K562 (cell line): ENCODE measurements at regions not wholly inside any gene's neighbourhood (a gene's known extent, or its start where the extent isn't known, plus 50 kb on each side); places are given as distances from the start of the nearest gene placed in this dataset.

Experiments used
- ATAC-seq: fragments of 200-7000 bp; cut with Tn5 transposase; 3 replicates; pipeline ENCODE4 v1.9.1; 2020; ENCODE audit warnings: moderate library complexity
- BruUV-seq: library from RNA; stranded (reverse); fragments of 400-500 nt; replicated peaks from 2 replicates; lab custom pipeline; 2021; lab: Mats Ljungman, UMichigan
- CTCF ChIA-PET: fragments of 300-600 bp; formaldehyde crosslinking; extraction: SDS; loops from one replicate; lab custom pipeline; 2021; ENCODE audit warnings: low intra/inter-chr PET ratio; lab: Yijun Ruan, JAX
- POLR2A ChIA-PET: fragments of 300-600, 350-650 bp; sonication (Branson Sonifier 250); formaldehyde crosslinking; extraction: SDS; loops from one replicate; lab custom pipeline; 2021; ENCODE audit warnings: antibody characterized with exemption, inconsistent platforms; lab: Yijun Ruan, JAX
- DNase-seq, 4 experiments: peaks; one replicate each; pipeline versions ENCODE4 v3.0.0 to v3.0.0-alpha.2; 2011 to 2018; ENCODE audit warnings: low spot score in 3 of 4, mixed read lengths in 3 of 4; ENCODE audit errors: extremely low read depth in 1 of 4
- FAIRE-seq: peaks from 2 replicates; lab custom pipeline; 2011; peaks lifted over from hg19 to GRCh38; lab: Jason Lieb, UNC
- H2AFZ ChIP-seq: 2 replicates; pipeline ENCODE4 v1.6.0; 2011; ENCODE audit warnings: low read depth, low read length, control low read depth, inconsistent platforms
- H3K27ac ChIP-seq: fragments of 200-600 bp; 3 replicates; pipeline ENCODE4 v1.8.0; 2011; ENCODE audit warnings: low read depth, mild to moderate bottlenecking, control low read depth, inconsistent platforms, low read length, moderate library complexity, mixed read lengths; ENCODE audit errors: extremely low read depth
- H3K27me3 ChIP-seq, 2 experiments: fragments of 300-600 bp in 1 of 2; 2 replicates in 1 of 2; 3 replicates in 1 of 2; pipeline versions ENCODE4 v1.6.0 to v1.8.0; 2011; ENCODE audit warnings: inconsistent platforms in 2 of 2, low read length in 2 of 2, mild to moderate bottlenecking in 1 of 2, mixed read lengths in 1 of 2, moderate library complexity in 1 of 2; ENCODE audit not compliant: control insufficient read depth in 2 of 2, insufficient read depth in 2 of 2
- H3K36me3 ChIP-seq: fragments of 300-600 bp; 3 replicates; pipeline ENCODE4 v1.8.0; 2011; ENCODE audit warnings: mild to moderate bottlenecking, low read length, inconsistent platforms; ENCODE audit not compliant: control insufficient read depth, insufficient read depth
- H3K4me1 ChIP-seq, 2 experiments: fragments of 200-600 bp in 1 of 2; replicated peaks in 1 of 2; 2 replicates in 1 of 2; 3 replicates in 1 of 2; pipeline versions ENCODE4 v1.5.1 to v1.8.0; 2011; ENCODE audit warnings: inconsistent platforms in 2 of 2, low read length in 2 of 2, mild to moderate bottlenecking in 1 of 2, mixed read lengths in 1 of 2, moderate library complexity in 1 of 2; ENCODE audit not compliant: control insufficient read depth in 2 of 2, insufficient read depth in 2 of 2
- H3K4me2 ChIP-seq: 2 replicates; pipeline ENCODE4 v1.6.1; 2011; ENCODE audit warnings: low read length, control low read depth, inconsistent platforms, mixed read lengths; ENCODE audit not compliant: insufficient read depth
- H3K4me3 ChIP-seq: fragments of 200-600 bp; sonication (generic), shearing (Covaris generic); 2 replicates; pipeline ENCODE4 v1.5.1; 2016; ENCODE audit warnings: control low read depth, inconsistent platforms
- H3K79me2 ChIP-seq: fragments of 200-600 bp; 3 replicates; pipeline ENCODE4 v1.8.0; 2011; ENCODE audit warnings: low read length, inconsistent platforms; ENCODE audit not compliant: control insufficient read depth, insufficient read depth
- H3K9ac ChIP-seq, 2 experiments: 2 replicates each; pipeline versions ENCODE4 v1.6.0 to v1.6.1; 2011; ENCODE audit warnings: low read depth in 2 of 2, low read length in 2 of 2, control low read depth in 1 of 2, inconsistent platforms in 1 of 2, mild to moderate bottlenecking in 1 of 2, mixed read lengths in 1 of 2; ENCODE audit not compliant: insufficient read depth in 1 of 2
- H3K9me1 ChIP-seq: one replicate; pipeline ENCODE4 v1.6.0; 2011; ENCODE audit warnings: inconsistent platforms, mild to moderate bottlenecking, low read length, moderate library complexity; ENCODE audit not compliant: control insufficient read depth, insufficient read depth
- H3K9me3 ChIP-seq: replicated peaks from 2 replicates; pipeline ENCODE4 v1.5.1; 2011; ENCODE audit warnings: low read depth, low read length, inconsistent platforms; ENCODE audit not compliant: control insufficient read depth, insufficient read depth
- H4K20me1 ChIP-seq: replicated peaks from 2 replicates; pipeline ENCODE4 v1.6.1; 2011; ENCODE audit warnings: low read length, inconsistent platforms, mixed read lengths; ENCODE audit not compliant: control insufficient read depth, insufficient read depth
- CBX2 ChIP-seq: fragments of 200-600 bp; sonication (generic); IDR thresholded peaks from one replicate; pipeline ENCODE4 v1.6.1; 2012; ENCODE audit warnings: mild to moderate bottlenecking, low read length, inconsistent platforms; ENCODE audit not compliant: insufficient read depth, poor library complexity, severe bottlenecking
- COPS2 ChIP-seq: fragments of 450-650 bp; conservative IDR thresholded peaks from 2 replicates; pipeline ENCODE4 v1.6.1; 2016; ENCODE audit warnings: mild to moderate bottlenecking, moderate library complexity
- NR2C2 ChIP-seq, 2 experiments: fragments of 200-800 bp in 1 of 2; sonication (Bioruptor generic) in 1 of 2; sonication (generic) in 1 of 2; formaldehyde crosslinking in 1 of 2; IDR thresholded peaks; 2 replicates each; pipeline versions ENCODE4 v1.6.1 to v1.8.0; 2016 to 2022; ENCODE audit warnings: mild to moderate bottlenecking in 1 of 2, missing compliant biosample characterization in 1 of 2, missing genetic modification characterization in 1 of 2, missing genetic modification reagents in 1 of 2
- SMAD2 ChIP-seq: fragments of 150-350 bp; IDR thresholded peaks from 2 replicates; pipeline ENCODE4 v1.6.1; 2014; ENCODE audit warnings: low read depth, mild to moderate bottlenecking, low read length
- ZFP1 ChIP-seq: fragments of 450-650 bp; formaldehyde crosslinking; IDR thresholded peaks from 2 replicates; pipeline ENCODE4 v1.4.0; 2020; ENCODE audit warnings: mild to moderate bottlenecking, mixed read lengths
- ZFP36 ChIP-seq: fragments of 150-350 bp; IDR thresholded peaks from 2 replicates; pipeline ENCODE4 v1.6.1; 2018; ENCODE audit warnings: low read length, low read depth; ENCODE audit not compliant: partially characterized antibody
- ZNF316 ChIP-seq: fragments of 450-650 bp; IDR thresholded peaks from 2 replicates; pipeline ENCODE4 v1.6.1; 2016
- ZNF324 ChIP-seq: fragments of 250-450 bp; sonication (Bioruptor Pico); IDR thresholded peaks from 2 replicates; pipeline ENCODE4 v1.4.0; 2020; ENCODE audit warnings: mild to moderate bottlenecking
- ZNF589 ChIP-seq: fragments of 200-800 bp; sonication (Bioruptor generic); IDR thresholded peaks from 2 replicates; pipeline ENCODE4 v1.6.1; 2016; ENCODE audit warnings: low read depth, missing genetic modification characterization, missing compliant biosample characterization
- WGBS: fragments of 100-300 bp; shearing (Covaris generic); methylation state at CpG from one replicate; pipeline ENCODE4 v1.1.6; 2016; ENCODE audit warnings: low coverage, mixed read lengths; ENCODE audit not compliant: insufficient coverage; ENCODE audit errors: missing lambda C conversion rate; 5-methylcytosine and 5-hydroxymethylcytosine counted together
- in situ Hi-C: fragments of 300-500 bp; cut with MboI; formaldehyde crosslinking; loops from 4 replicates; pipeline ENCODE4 v1.15.0; 2018; ENCODE audit warnings: inconsistent platforms, mixed read lengths
- intact Hi-C: fragments of 100-400 bp; cut with micrococcal nuclease; formaldehyde crosslinking; loops from 2 replicates; pipeline ENCODE4 v1.14.2; 2022
- TF ChIP-seq, protein P1 (sequence below): sonication (generic); formaldehyde crosslinking; IDR thresholded peaks from 2 replicates; pipeline ENCODE4 v1.8.1; 2023; ENCODE audit warnings: missing genetic modification reagents, mild to moderate bottlenecking, borderline replicate concordance

- H3K4me3 ChIP-seq, result no peak overlapping the region
- H3K4me2 ChIP-seq, result no peak overlapping the region
- no peaks in the 10 kb centered on the region for H3K36me3 ChIP-seq
- in situ Hi-C loops, result no loop called here
- TF ChIP-seq SMAD2 (no peak), ZNF316 (no peak), ZFP36 (no peak), CBX2 (no peak)
- H3K27ac ChIP-seq, result no peak overlapping the region
- FAIRE-seq (no peak), ATAC-seq (no peak), DNase-seq (no peak)
- ChIA-PET CTCF (no interaction called here), POLR2A (no interaction called here)
- H2AFZ ChIP-seq, result no peak overlapping the region
- no peaks in the 10 kb centered on the region for H3K4me1 ChIP-seq
- WGBS, result 0% methylated on average over 4 of the region's 4 CpGs
- H4K20me1 ChIP-seq, result no peaks in the 10 kb centered on the region
- no peaks in the 10 kb centered on the region for H3K9me3 ChIP-seq
- H3K27me3 ChIP-seq, result no peaks in the 10 kb centered on the region; a peak in 1 of 5 replicates
- intact Hi-C loops, result no loop called here
- BruUV-seq, result no TSS peak
- no peak overlapping the region for H3K9ac ChIP-seq
- no peaks in the 10 kb centered on the region for H3K79me2 ChIP-seq
- no peaks in the 10 kb centered on the region for H3K9me1 ChIP-seq
These were observed 98.9 kb upstream of the ISX start for GRCh38 chr22:34966980-34967565.

DNA sequence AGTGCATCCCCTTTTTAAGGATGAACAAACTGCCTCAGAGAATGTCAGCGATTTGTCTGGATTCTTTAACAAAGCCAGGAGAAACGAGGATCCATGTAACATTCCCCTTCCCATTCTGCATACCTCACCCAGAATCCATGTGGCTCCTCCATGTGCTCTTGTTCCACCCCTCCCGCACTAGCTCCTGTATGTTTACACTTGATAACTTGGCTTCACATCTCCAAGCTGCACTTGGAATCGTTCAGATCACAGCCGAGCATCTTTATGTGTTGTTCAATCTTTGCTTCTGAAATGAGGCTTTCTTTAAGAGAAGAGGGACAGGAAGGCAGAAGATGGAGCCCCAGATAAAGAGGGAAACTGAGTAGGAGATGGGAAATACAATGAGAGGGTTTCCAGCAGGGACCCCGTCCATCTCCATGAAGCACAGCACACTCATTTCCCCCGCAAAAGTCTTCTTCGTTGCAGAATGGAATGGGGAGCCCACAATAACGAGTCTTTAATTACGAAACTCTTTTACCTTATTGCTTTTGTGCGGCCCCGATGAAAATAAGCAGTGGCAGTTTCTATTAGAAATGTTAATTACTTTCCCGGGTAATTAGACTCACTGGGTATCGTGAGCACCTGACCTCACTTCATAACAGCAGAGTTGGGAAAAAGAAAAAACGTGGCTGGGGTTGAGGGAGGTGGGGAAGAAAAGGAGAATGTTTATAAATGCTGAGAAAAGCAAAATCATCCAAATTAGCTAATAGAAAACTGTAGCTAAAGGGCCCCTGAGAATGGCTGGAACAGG is 96.8 kb upstream of the ISX start:
- no peaks in the 10 kb centered on the region for H3K4me1 ChIP-seq
- H3K27ac ChIP-seq, result no peak overlapping the region
- H3K27me3 ChIP-seq, result no peaks in the 10 kb centered on the region; a peak in 1 of 5 replicates
- no peaks in the 10 kb centered on the region for H3K9me3 ChIP-seq
- in situ Hi-C loops (no loop called here), intact Hi-C loops (no loop called here)
- no peak for DNase-seq
- H2AFZ ChIP-seq, result no peak overlapping the region
- ATAC-seq, result no peak
- no peaks in the 10 kb centered on the region for H4K20me1 ChIP-seq
- BruUV-seq, result no TSS peak
- no peaks in the 10 kb centered on the region for H3K9me1 ChIP-seq
- no peak overlapping the region for H3K9ac ChIP-seq
- no peaks in the 10 kb centered on the region for H3K36me3 ChIP-seq
- FAIRE-seq, result no peak
- CTCF ChIA-PET, result no interaction called here
- H3K4me3 ChIP-seq, result no peak overlapping the region
- no peak overlapping the region for H3K4me2 ChIP-seq
- no peaks in the 10 kb centered on the region for H3K79me2 ChIP-seq
- POLR2A ChIA-PET, result no interaction called here
- WGBS, result under 1% methylated on average over 15 of the region's 15 CpGs
- TF ChIP-seq NR2C2 (CRISPR knock-in tag; IDR thresholded peaks at IDR 0.05) (no peak), NR2C2 (tag; IDR thresholded peaks at IDR 0.05) (no peak), ZNF324 (no peak), ZFP1 (CRISPR knock-in tag) (no peak), COPS2 (no peak), ZNF589 (no peak)
- TF ChIP-seq, protein P1, sequence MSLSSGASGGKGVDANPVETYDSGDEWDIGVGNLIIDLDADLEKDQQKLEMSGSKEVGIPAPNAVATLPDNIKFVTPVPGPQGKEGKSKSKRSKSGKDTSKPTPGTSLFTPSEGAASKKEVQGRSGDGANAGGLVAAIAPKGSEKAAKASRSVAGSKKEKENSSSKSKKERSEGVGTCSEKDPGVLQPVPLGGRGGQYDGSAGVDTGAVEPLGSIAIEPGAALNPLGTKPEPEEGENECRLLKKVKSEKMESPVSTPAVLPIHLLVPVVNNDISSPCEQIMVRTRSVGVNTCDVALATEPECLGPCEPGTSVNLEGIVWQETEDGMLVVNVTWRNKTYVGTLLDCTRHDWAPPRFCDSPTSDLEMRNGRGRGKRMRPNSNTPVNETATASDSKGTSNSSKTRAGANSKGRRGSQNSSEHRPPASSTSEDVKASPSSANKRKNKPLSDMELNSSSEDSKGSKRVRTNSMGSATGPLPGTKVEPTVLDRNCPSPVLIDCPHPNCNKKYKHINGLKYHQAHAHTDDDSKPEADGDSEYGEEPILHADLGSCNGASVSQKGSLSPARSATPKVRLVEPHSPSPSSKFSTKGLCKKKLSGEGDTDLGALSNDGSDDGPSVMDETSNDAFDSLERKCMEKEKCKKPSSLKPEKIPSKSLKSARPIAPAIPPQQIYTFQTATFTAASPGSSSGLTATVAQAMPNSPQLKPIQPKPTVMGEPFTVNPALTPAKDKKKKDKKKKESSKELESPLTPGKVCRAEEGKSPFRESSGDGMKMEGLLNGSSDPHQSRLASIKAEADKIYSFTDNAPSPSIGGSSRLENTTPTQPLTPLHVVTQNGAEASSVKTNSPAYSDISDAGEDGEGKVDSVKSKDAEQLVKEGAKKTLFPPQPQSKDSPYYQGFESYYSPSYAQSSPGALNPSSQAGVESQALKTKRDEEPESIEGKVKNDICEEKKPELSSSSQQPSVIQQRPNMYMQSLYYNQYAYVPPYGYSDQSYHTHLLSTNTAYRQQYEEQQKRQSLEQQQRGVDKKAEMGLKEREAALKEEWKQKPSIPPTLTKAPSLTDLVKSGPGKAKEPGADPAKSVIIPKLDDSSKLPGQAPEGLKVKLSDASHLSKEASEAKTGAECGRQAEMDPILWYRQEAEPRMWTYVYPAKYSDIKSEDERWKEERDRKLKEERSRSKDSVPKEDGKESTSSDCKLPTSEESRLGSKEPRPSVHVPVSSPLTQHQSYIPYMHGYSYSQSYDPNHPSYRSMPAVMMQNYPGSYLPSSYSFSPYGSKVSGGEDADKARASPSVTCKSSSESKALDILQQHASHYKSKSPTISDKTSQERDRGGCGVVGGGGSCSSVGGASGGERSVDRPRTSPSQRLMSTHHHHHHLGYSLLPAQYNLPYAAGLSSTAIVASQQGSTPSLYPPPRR (CRISPR knock-in tag), result no peak
